Testis (tissue), 2 donors: ENCODE measurements at regions not wholly inside any gene's neighbourhood (a gene's known extent, or its start where the extent isn't known, plus 50 kb on each side); places are given as distances from the start of the nearest gene placed in this dataset.

Source experiments
- DNase-seq: peaks from one replicate; pipeline ENCODE4 v3.0.0-alpha.2; 2019
- H3K27ac ChIP-seq, 2 donors: fragments of 200-600 bp; sonication (generic); one replicate each; pipeline ENCODE4 v1.5.1; 2019
- H3K27me3 ChIP-seq: fragments of 200-600 bp; sonication (generic); one replicate; pipeline ENCODE4 v1.5.1; 2019
- H3K36me3 ChIP-seq: fragments of 200-600 bp; sonication (generic); one replicate; pipeline ENCODE4 v1.5.1; 2017; ENCODE audit warnings: low read depth; ENCODE audit errors: missing control alignments
- H3K4me1 ChIP-seq: fragments of 200-600 bp; sonication (generic); one replicate; pipeline ENCODE4 v1.5.1; 2019
- H3K4me3 ChIP-seq, 2 donors: fragments of 200-600 bp; sonication (generic); one replicate each; pipeline ENCODE4 v1.5.1; 2017 to 2019
- H3K9me3 ChIP-seq: fragments of 200-600 bp; sonication (generic); one replicate; pipeline ENCODE4 v1.5.1; 2017
- POLR2A ChIP-seq: fragments of 450-650 bp; IDR thresholded peaks from one replicate; pipeline ENCODE4 v1.6.1; 2017; ENCODE audit warnings: antibody characterized with exemption, mild to moderate bottlenecking, moderate library complexity
- WGBS, 2 donors: methylation state at CpG; one replicate each; pipeline ENCODE4 v1.1.5; 2018; 5-methylcytosine and 5-hydroxymethylcytosine counted together
- intact Hi-C: fragments of 100-400 bp; cut with DNase I; formaldehyde crosslinking; loops from one replicate; pipeline ENCODE4 v1.15.1; 2023; ENCODE audit warnings: low total_unique reads
- TF ChIP-seq, protein P1 (sequence below), 3 experiments: fragments of 450-650 bp in 2 of 3; fragments of 200-600 bp in 1 of 3; sonication (generic) in 1 of 3; IDR thresholded peaks; one replicate each; pipeline ENCODE4 v1.5.1; 2016 to 2019; ENCODE audit warnings: antibody characterized with exemption in 3 of 3, mild to moderate bottlenecking in 2 of 3, moderate library complexity in 1 of 3

DNA sequence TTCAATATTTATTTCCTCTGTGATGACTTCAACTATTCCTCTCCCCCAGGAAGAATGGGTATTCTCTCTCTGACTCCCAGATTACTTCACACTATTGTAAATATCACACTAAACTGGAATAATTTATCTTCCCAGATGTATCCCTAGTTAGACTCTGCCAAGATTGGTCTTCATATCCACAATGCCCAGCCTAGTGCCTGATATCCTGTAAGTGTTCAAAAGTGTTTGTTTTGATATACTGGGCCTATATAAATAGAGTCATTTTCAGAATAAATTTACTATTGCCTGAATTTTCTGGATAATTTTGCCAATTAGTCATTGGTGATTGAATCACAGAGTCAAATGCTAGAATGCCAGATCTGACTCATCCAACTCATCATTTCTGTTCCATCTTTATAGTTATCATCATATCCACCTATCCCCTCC, 143.7 kb upstream of the TNC start:
- intact Hi-C loops = no loop called here

DNA sequence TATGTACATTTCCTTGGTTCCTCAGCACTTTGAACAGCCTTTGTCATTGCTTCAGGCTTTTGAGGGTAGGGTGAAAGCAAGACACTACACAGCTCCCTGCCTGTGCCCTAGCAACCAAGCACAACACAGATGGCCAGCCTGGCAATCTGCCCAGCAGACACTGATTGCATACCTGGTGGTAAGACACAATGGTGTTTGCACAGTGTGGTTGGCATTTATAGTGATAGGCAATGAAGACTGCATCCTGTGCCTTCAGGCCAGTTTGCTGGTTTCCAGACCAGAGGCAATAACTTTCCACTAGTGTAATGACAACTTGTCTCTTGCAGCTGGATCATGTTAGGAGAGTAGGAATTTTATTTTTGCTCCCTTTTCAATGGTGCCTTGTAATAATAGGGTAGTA, 144.5 kb upstream of the TNC start:
- Histone ChIP-seq H3K4me3 (no peak overlapping the region), H3K4me1 (no peaks in the 10 kb centered on the region), H3K36me3 (no peaks in the 10 kb centered on the region), H3K9me3 (no peaks in the 10 kb centered on the region), H3K27me3 (no peaks in the 10 kb centered on the region), H3K27ac (no peak overlapping the region)
- no peak for TF ChIP-seq POLR2A
- TF ChIP-seq, protein P1, sequence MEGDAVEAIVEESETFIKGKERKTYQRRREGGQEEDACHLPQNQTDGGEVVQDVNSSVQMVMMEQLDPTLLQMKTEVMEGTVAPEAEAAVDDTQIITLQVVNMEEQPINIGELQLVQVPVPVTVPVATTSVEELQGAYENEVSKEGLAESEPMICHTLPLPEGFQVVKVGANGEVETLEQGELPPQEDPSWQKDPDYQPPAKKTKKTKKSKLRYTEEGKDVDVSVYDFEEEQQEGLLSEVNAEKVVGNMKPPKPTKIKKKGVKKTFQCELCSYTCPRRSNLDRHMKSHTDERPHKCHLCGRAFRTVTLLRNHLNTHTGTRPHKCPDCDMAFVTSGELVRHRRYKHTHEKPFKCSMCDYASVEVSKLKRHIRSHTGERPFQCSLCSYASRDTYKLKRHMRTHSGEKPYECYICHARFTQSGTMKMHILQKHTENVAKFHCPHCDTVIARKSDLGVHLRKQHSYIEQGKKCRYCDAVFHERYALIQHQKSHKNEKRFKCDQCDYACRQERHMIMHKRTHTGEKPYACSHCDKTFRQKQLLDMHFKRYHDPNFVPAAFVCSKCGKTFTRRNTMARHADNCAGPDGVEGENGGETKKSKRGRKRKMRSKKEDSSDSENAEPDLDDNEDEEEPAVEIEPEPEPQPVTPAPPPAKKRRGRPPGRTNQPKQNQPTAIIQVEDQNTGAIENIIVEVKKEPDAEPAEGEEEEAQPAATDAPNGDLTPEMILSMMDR (IDR thresholded peaks at IDR 0.05) = no peak
- DNase-seq = no peak
- intact Hi-C loops = no loop called here

More for the DNA sequence above, 143.7 kb upstream of the TNC start:
- Histone ChIP-seq H3K9me3 (no peaks in the 10 kb centered on the region), H3K4me3 (no peak overlapping the region), H3K27ac (no peak overlapping the region), H3K36me3 (no peaks in the 10 kb centered on the region), H3K27me3 (no peaks in the 10 kb centered on the region), H3K4me1 (no peaks in the 10 kb centered on the region)
- TF ChIP-seq POLR2A = no peak
- TF ChIP-seq, protein P1 (IDR thresholded peaks at IDR 0.05) = no peak
- no peak for DNase-seq

DNA sequence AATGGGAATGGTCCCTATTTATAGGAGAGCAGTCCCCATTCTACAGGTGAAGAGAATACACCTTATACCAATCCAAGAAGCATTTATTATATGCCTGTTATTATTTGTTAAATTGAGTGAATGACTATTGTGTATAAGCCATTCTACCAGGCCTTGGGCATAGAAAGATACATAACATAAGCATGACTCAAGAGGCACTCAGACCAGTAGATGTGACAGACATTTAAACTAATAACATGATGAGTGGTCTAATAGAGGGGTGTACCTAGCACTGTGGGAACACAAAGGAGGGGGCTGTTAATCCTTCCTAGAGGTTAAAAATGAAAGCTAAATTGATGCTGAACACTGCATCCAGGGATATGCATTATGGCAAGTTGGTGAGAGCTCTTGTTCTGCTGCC, 145.0 kb upstream of the TNC start:
- Histone ChIP-seq H3K27me3 (no peaks in the 10 kb centered on the region), H3K4me3 (no peak overlapping the region), H3K4me1 (no peaks in the 10 kb centered on the region), H3K27ac (no peak overlapping the region), H3K9me3 (no peaks in the 10 kb centered on the region), H3K36me3 (no peaks in the 10 kb centered on the region)
- intact Hi-C loops = no loop called here
- TF ChIP-seq POLR2A = no peak
- TF ChIP-seq, protein P1 (IDR thresholded peaks at IDR 0.05) = no peak
- DNase-seq = no peak

DNA sequence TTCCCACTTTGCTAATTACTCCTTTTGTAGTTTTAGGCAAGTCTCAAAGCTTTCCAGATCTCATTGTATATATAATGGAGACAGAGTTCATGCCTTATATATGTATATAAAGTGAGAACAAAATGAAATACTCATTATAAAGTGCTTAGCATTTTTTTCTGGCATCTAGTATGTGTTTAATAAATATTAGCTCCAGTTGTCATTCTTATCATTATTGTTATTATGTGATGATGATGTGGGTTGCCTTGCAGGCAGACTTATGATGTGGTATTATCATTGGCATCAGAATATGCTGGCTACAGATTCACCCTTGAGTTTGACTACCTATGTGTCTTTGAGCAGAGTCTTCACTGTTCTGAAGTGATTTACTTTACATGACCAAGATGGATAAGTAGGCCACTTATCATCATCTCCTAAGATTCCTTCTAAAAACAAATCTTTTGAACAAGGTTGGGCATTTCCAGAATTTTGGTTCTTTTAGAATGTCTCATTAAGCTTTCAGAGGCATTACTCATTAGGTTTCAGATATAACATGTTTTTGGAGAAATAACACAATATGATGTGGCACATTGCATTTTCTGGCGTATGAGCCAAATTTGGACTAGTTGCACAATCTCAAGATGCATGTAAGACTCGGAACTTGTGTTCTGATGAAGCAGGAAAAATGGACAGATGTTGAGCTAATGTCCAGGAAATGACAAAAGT, 145.6 kb upstream of the TNC start:
- Histone ChIP-seq H3K27me3 (no peaks in the 10 kb centered on the region), H3K27ac (no peak overlapping the region), H3K36me3 (no peaks in the 10 kb centered on the region), H3K4me3 (no peak overlapping the region), H3K9me3 (no peaks in the 10 kb centered on the region), H3K4me1 (no peaks in the 10 kb centered on the region)
- no peak for DNase-seq
- 82 to 89% methylated on average over 2 of the region's 2 CpGs for WGBS, 2 donors
- intact Hi-C loops = no loop called here
- TF ChIP-seq, protein P1 (IDR thresholded peaks at IDR 0.05) = no peak
- TF ChIP-seq POLR2A = no peak

DNA sequence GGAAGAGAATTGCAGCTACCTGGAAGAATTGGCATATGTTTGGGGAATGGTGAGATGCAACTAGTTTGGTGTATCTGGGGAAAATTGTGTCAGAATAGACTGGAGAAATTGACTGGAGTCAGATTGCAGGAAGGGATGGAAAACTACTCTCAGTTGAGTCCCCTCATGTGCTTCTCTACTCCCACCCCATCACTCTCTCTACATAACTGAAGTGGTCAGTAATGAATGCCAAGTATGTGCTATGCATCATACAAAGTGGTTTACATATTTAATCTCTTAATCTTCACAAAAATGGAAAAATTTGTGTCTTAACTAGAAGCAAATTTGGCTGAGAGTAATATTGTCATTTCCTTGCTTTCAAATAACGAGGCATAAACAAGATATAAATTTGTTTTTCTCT, 146.4 kb upstream of the TNC start:
- intact Hi-C loops = no loop called here
- H3K36me3 ChIP-seq = no peaks in the 10 kb centered on the region
- WGBS, 2 donors = 82 to 83% methylated on average over 1 of the region's 1 CpG
- no peak overlapping the region for H3K27ac ChIP-seq
- TF ChIP-seq, protein P1 (IDR thresholded peaks at IDR 0.05) = no peak
- TF ChIP-seq POLR2A = no peak
- DNase-seq = no peak
- no peak overlapping the region for H3K4me3 ChIP-seq
- no peaks in the 10 kb centered on the region for H3K27me3 ChIP-seq
- H3K9me3 ChIP-seq = no peaks in the 10 kb centered on the region
- no peaks in the 10 kb centered on the region for H3K4me1 ChIP-seq
